Mucosa of descending colon (tissue), 3 donors: ENCODE measurements at regions not wholly inside any gene's neighbourhood (a gene's known extent, or its start where the extent isn't known, plus 50 kb on each side); places are given as distances from the start of the nearest gene placed in this dataset.

Source experiments
- ATAC-seq: fragments of 200-7000 bp; cut with Tn5 transposase; one replicate; pipeline ENCODE4 v1.9.1; 2020; ENCODE audit warnings: mild to moderate bottlenecking, moderate library complexity
- DNase-seq, 3 donors: peaks; one replicate each; pipeline ENCODE4 v3.0.0-alpha.2; 2020
- H3K36me3 ChIP-seq: fragments of 200-600 bp; one replicate; pipeline ENCODE4 v1.8.0; 2021; ENCODE audit warnings: low read depth, mild to moderate bottlenecking
- H3K4me1 ChIP-seq: fragments of 200-600 bp; one replicate; pipeline ENCODE4 v1.8.0; 2021; ENCODE audit warnings: low read depth, mild to moderate bottlenecking
- H3K4me3 ChIP-seq: fragments of 200-600 bp; one replicate; pipeline ENCODE4 v1.8.0; 2021; ENCODE audit warnings: mild to moderate bottlenecking
- H3K9me3 ChIP-seq: fragments of 200-600 bp; one replicate; pipeline ENCODE4 v1.8.0; 2021; ENCODE audit warnings: mild to moderate bottlenecking
- intact Hi-C, 2 donors: fragments of 100-400 bp; cut with DNase I in 1 of 2; cut with micrococcal nuclease in 1 of 2; formaldehyde crosslinking; loops; one replicate each; pipeline versions ENCODE4 v1.11.0 to v1.11.1; 2022; cut with DNase I, micrococcal nuclease
- TF ChIP-seq, protein P1 (sequence below): fragments of 200-600 bp; IDR thresholded peaks from one replicate; pipeline ENCODE4 v1.8.0; 2022; ENCODE audit warnings: antibody characterized with exemption, mild to moderate bottlenecking
- donor health status: DM: no; HTN: no; CAD: no; lungs with moderate emphysema.
- donor health status: DM: no; HTN: no; CAD: no.
- donor health status: DM: no; HTN: yes; CAD: no.

DNA sequence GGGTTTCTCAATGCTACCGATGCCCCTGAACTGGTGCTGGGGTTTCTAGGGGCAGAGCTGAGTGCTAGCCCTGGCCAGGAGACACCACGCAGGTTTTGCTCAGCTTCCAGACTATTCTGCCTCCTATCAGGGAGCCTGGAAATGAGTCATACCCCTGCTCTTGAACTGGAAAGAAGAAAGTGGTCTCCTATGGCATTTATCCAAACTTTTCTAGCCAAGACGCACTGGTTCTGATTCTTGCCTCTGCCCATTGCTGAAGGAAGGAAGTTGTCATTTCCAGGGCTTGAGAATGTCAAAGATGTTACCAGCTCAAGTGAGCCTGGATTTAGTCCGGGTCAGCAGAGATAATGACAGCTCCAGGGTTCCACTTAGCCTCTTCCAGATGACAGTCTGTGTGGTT, 561.9 kb downstream of the CDK5RAP2 start:
- H3K36me3 ChIP-seq, result no peaks in the 10 kb centered on the region
- TF ChIP-seq, protein P1, sequence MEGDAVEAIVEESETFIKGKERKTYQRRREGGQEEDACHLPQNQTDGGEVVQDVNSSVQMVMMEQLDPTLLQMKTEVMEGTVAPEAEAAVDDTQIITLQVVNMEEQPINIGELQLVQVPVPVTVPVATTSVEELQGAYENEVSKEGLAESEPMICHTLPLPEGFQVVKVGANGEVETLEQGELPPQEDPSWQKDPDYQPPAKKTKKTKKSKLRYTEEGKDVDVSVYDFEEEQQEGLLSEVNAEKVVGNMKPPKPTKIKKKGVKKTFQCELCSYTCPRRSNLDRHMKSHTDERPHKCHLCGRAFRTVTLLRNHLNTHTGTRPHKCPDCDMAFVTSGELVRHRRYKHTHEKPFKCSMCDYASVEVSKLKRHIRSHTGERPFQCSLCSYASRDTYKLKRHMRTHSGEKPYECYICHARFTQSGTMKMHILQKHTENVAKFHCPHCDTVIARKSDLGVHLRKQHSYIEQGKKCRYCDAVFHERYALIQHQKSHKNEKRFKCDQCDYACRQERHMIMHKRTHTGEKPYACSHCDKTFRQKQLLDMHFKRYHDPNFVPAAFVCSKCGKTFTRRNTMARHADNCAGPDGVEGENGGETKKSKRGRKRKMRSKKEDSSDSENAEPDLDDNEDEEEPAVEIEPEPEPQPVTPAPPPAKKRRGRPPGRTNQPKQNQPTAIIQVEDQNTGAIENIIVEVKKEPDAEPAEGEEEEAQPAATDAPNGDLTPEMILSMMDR, result no peak
- H3K4me3 ChIP-seq, result no peak overlapping the region
- H3K9me3 ChIP-seq, result no peaks in the 10 kb centered on the region
- intact Hi-C loops, result no loop called here
- H3K4me1 ChIP-seq, result no peaks in the 10 kb centered on the region
- ATAC-seq (no peak), DNase-seq (no peak)

DNA sequence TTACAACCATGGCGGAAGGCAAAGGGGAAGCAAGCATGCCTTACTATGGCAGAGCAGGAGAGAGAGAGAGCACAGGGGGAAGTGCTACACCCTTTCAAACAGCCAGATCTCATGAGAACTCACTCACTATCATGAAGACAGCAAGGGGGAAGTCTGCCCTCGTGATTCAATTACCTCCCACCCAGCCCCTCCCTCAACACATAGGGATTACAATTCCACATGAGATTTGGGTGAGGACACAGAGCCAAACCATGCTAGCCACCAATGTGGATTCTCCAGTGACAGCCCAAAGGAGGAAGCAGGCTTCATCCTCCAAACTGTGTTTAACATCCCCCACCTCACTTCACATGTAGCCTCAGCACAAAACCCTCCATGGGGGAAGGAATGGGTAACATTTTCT, 563.7 kb downstream of the CDK5RAP2 start:
- H3K4me1 ChIP-seq, result no peaks in the 10 kb centered on the region
- intact Hi-C loops, result no loop called here
- no peak overlapping the region for H3K4me3 ChIP-seq
- ATAC-seq, result no peak
- no peak for DNase-seq
- TF ChIP-seq, protein P1, result no peak
- no peaks in the 10 kb centered on the region for H3K9me3 ChIP-seq
- H3K36me3 ChIP-seq, result no peaks in the 10 kb centered on the region

DNA sequence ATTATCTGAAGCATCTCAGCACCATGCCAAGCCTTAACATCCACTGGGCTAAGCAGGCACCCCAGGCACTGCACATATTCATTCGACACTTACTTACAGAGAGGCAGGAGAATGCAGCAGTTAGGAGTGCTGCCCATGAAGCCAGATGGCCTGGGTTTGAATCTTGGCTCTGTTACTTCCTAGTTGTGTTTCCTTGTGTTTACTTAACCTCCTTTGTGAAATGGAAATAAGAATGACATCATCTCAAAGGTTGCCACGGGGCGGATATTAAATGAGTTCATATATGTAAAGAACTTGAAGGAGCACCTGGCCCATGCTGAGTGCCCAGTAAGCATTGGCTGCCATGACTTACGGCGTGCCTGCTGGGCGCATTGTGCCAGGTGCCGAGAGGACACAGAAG, 565.2 kb downstream of the CDK5RAP2 start:
- Histone ChIP-seq H3K4me1 (no peaks in the 10 kb centered on the region), H3K9me3 (no peaks in the 10 kb centered on the region), H3K36me3 (no peaks in the 10 kb centered on the region), H3K4me3 (no peak overlapping the region)
- intact Hi-C loops, result no loop called here
- no peak for ATAC-seq
- TF ChIP-seq, protein P1, result no peak
- DNase-seq, result no peak

DNA sequence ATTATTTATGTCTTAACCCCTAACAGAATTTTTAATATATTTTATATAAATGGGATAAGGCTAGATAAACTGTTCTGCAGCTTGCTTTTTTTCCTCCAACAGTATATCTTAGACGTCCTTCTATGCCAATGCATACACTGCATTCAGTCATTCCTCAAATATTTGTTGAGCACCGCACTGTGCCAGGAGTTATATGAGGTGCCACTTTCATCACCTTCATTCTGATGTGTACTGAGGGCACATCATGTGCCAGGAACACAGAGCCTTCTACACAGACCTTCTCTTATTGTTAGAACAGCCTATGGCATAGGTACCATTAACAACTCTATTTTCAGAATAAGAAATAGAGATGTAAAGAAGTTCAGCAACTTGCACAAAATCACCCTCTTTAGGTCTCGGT, 570.1 kb downstream of the CDK5RAP2 start:
- Histone ChIP-seq H3K4me1 (no peaks in the 10 kb centered on the region), H3K9me3 (no peaks in the 10 kb centered on the region), H3K4me3 (no peak overlapping the region), H3K36me3 (no peaks in the 10 kb centered on the region)
- intact Hi-C loops, result no loop called here
- DNase-seq (no peak), ATAC-seq (no peak)
- TF ChIP-seq, protein P1, result no peak

DNA sequence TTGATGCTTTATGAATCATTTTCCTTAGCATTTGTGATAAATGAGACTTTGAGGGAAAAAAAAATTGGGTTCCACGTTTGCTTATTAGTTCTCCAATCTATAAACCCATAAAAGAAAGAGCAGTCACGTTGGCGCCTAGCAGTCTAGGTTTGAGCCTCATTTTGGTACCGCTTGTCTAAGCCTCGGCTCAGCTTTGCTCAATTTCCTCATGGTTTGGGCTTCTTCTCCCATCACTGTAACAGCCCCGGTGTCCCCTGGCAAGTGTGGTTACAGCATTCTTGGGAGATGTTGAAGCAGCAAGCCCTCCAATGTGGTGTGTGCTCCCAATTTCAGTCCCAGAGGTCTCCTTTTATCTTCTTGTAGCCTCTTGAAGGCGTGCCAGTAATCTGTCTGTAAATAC, 578.4 kb downstream of the CDK5RAP2 start:
- TF ChIP-seq, protein P1, result no peak
- Histone ChIP-seq H3K9me3 (no peaks in the 10 kb centered on the region), H3K4me3 (no peak overlapping the region), H3K4me1 (no peaks in the 10 kb centered on the region), H3K36me3 (no peaks in the 10 kb centered on the region)
- intact Hi-C loops, result no loop called here
- ATAC-seq (no peak), DNase-seq (no peak)

DNA sequence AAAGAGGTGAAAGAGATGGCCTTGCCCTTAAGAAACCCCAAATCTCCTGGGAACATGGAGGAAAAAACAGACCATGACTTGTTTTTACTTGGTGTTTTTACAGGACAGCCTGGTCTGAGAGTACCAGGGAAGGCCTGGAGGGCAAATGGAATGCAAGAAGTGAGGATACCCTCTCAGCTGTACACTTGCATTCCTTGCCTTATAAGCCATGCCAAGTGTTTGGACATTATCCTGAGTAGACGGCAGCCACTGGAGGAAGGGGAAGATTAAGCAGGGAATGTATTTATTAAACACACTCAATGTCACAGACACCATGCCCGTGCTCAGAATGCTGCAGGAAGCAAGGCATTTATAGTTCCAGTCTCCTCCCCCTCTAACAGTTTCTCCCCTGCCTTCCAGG, 581.4 kb downstream of the CDK5RAP2 start:
- intact Hi-C loops, result no loop called here
- H3K4me1 ChIP-seq, result no peaks in the 10 kb centered on the region
- TF ChIP-seq, protein P1, result no peak
- H3K4me3 ChIP-seq, result no peak overlapping the region
- no peak for ATAC-seq
- no peak for DNase-seq
- no peaks in the 10 kb centered on the region for H3K36me3 ChIP-seq
- no peaks in the 10 kb centered on the region for H3K9me3 ChIP-seq
